CD4-positive, alpha-beta T cell treated with Interleukin-2 at 100 ng/mL for 4 hours (primary cell): ENCODE measurements at regions not wholly inside any gene's neighbourhood (a gene's known extent, or its start where the extent isn't known, plus 50 kb on each side); places are given as distances from the start of the nearest gene placed in this dataset.
"Not testable (repeated sequence)": the region's sequence is repeated elsewhere in the genome, so short reads cannot be mapped to it uniquely, and the experiment has no call there.

Source experiments
- DNase-seq: peaks from one replicate; pipeline ENCODE4 v3.0.0-alpha.2; 2020; ENCODE audit warnings: low spot score

- DNase-seq: no peak
Measured at GRCh38 chr3:145282505-145282904, 878.5 kb downstream of the PLOD2 start.

GRCh38 chr3:145286937-145287336 is 874.0 kb downstream of the PLOD2 start:
- DNase-seq: no peak

GRCh38 chr3:145290010-145290409 is 871.0 kb downstream of the PLOD2 start:
- no peak for DNase-seq

GRCh38 chr3:145294572-145294971 is 866.4 kb downstream of the PLOD2 start:
- DNase-seq: no peak

GRCh38 chr3:145307272-145307671 is 853.7 kb downstream of the PLOD2 start:
- DNase-seq: no peak

GRCh38 chr3:145313751-145314150 is 847.2 kb downstream of the PLOD2 start:
- DNase-seq: no peak

- not testable (repeated sequence) for DNase-seq
Measured at GRCh38 chr3:145316253-145316652, 844.7 kb downstream of the PLOD2 start.

GRCh38 chr3:145326666-145327065 is 834.3 kb downstream of the PLOD2 start:
- DNase-seq: no peak

- not testable (repeated sequence) for DNase-seq
Measured at GRCh38 chr3:145333427-145333826, 827.6 kb downstream of the PLOD2 start.

- no peak for DNase-seq
Measured at GRCh38 chr3:145333931-145334330, 827.1 kb downstream of the PLOD2 start.

GRCh38 chr3:145355206-145355605 is 805.8 kb downstream of the PLOD2 start:
- DNase-seq: no peak

- no peak for DNase-seq
Measured at GRCh38 chr3:145357453-145357852, 803.5 kb downstream of the PLOD2 start.

GRCh38 chr3:145359040-145359439 is 801.9 kb downstream of the PLOD2 start:
- DNase-seq: no peak

- no peak for DNase-seq
Measured at GRCh38 chr3:145368748-145369147, 792.2 kb downstream of the PLOD2 start.

GRCh38 chr3:145370870-145371269 is 790.1 kb downstream of the PLOD2 start:
- DNase-seq: no peak

GRCh38 chr3:145377301-145377700 is 783.7 kb downstream of the PLOD2 start:
- DNase-seq: no peak

GRCh38 chr3:145383416-145383815 is 777.6 kb downstream of the PLOD2 start:
- no peak for DNase-seq

- DNase-seq: no peak
Measured at GRCh38 chr3:145384307-145384706, 776.7 kb downstream of the PLOD2 start.

- no peak for DNase-seq
Measured at GRCh38 chr3:145387211-145387610, 773.8 kb downstream of the PLOD2 start.

GRCh38 chr3:145395421-145395820 is 765.6 kb downstream of the PLOD2 start:
- DNase-seq: no peak

GRCh38 chr3:145411605-145412004 is 749.4 kb downstream of the PLOD2 start:
- no peak for DNase-seq

GRCh38 chr3:145417678-145418077 is 743.3 kb downstream of the PLOD2 start:
- no peak for DNase-seq

GRCh38 chr3:145422556-145422955 is 738.4 kb downstream of the PLOD2 start:
- no peak for DNase-seq

- DNase-seq: no peak
Measured at GRCh38 chr3:145427355-145427754, 733.6 kb downstream of the PLOD2 start.

GRCh38 chr3:145429546-145429945 is 731.4 kb downstream of the PLOD2 start:
- DNase-seq: no peak
